ENCODE measurements at regions not wholly inside any gene's neighbourhood (a gene's known extent, or its start where the extent isn't known, plus 50 kb on each side); places are given as distances from the start of the nearest gene placed in this dataset.

DNA sequence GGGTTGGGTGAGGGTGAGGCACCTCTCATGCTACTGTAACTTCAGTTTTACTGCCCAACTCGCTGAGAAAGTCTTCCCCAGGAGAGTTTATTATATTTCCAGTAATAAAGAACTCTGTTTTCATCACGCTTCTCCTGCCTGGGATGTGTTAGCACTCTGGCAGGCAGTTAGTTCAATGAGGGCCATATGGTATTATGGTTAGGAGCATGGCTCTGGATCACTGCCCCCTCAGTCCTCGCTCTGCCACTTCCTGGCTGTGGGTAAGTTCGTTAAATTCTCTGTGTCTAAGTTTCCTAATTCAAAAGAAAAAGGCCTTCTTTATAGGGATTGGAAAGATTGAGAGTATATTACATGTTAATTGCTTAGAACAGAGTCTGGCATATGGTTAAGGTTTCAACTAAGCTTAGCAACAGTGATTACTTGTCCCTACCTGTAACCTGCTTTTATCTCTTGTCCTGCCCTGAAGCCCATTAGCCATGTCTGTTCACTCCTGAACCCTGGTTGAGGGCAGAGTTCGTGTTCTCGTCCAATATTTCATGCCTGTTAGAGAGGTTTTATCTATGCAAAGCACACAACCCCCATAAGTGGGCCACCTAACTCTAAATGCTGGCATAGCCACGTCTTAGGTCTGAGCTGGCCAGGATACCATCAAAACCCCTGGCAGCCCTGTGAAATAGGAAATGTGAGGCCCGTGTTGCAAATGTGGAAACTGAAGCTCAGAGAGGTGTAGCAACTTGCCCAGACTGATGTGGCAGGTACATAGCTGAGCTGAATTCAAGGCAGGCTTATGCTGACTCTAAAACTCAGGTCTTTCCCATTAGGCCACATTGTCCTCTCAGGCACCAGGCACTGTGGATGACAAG lies 342.5 kb upstream of the JARID2 start:
- no peak for DNase-seq

DNA sequence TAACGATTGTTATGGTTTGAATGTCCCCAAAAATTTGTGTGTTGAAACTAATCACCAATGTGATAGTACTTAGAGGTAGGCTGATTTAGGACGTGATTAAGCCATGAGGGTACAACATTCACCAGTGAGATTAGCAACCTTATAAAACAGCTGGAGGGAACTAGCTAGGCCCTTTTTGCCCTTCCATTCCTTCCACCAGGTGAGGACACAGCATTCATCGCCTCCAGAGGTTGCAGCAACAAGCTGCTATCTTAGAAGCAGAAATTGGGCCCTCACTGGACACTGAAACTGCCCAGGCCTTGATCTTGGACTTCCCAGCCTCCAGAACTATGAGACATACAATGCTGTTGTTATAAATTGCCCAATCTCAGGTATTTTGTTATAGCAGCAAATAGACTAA lies 340.7 kb upstream of the JARID2 start:
- DNase-seq = no peak

DNA sequence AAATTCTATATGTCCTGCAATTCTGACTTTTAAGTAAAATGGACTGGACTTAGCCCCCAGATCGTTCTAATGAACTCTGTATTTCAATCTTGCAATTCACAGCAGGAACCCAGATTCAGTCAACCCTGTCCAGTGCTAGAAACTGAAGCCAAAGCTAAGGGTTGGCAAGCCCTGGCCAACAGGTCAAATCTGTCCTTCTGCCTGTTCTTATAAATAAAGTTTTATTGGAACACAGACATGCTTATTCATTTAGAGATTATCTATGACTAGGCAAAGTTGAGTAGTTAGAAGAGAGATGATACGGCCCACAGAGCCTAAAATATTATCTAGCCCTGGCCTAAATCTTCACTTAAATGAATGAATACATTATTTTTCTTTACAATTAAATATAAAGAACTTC lies 339.2 kb upstream of the JARID2 start:
- no peak for DNase-seq

- no peak for DNase-seq
Observed at GRCh38 chr6:14910692-14911547, 334.9 kb upstream of the JARID2 start.

GRCh38 chr6:14912226-14912625 lies 333.6 kb upstream of the JARID2 start:
- no peak for DNase-seq

- DNase-seq = no peak
Observed at GRCh38 chr6:14912706-14913105, 333.2 kb upstream of the JARID2 start.

GRCh38 chr6:14913931-14914330 lies 331.9 kb upstream of the JARID2 start:
- no peak for DNase-seq

GRCh38 chr6:14915888-14916832 lies 329.7 kb upstream of the JARID2 start:
- no peak for DNase-seq

- DNase-seq = no peak
Observed at GRCh38 chr6:14917109-14917910, 328.6 kb upstream of the JARID2 start.

GRCh38 chr6:14918200-14918907 lies 327.5 kb upstream of the JARID2 start:
- DNase-seq = no peak

DNA sequence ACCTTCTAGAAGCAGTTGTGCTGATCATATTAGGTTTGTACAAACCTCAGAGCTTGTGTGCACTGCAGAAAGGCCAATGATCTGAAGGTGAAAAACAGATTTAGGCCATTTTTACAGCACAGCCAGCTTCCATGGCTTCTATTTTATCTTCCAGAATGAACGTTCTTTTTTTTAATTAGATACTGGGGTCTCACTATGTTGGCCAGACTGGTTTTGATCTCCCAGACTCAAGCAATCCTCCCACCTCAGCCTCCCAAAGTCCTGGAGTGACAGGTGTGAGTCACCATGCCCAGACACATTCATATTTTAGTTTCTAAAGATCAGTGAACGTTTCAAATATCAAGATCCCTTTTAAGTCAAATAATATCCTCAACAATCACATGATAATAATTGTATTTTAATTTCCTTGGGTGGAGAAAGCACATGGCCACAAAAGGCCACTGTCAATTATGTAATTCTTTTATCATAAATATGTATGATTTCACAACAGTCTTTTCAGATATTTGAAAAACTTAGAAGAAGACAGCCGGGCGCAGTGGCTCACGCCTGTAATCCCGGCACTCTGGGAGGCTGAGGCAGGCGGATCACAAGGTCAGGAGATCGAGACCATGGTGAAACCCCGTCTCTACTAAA lies 326.7 kb upstream of the JARID2 start:
- DNase-seq = no peak

DNA sequence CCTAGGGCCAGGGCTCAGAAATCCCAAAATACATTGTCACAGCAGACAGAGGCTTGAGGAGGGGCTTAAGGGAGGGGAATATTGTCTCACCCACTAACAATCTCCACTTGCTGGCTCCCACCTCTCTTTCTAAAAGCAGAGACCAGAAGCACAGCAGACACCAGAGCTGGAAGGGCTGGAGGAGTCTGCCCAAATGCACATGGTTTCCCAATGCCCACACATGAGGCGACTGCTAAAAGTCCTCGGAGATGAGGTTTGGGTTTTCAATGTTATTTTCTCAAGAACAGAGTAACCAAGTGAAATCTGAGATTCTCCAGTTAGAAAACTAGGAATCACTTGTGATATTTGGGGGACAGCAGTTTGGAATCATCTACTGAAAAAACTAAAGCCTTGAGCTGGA lies 325.6 kb upstream of the JARID2 start:
- no peak for DNase-seq

DNA sequence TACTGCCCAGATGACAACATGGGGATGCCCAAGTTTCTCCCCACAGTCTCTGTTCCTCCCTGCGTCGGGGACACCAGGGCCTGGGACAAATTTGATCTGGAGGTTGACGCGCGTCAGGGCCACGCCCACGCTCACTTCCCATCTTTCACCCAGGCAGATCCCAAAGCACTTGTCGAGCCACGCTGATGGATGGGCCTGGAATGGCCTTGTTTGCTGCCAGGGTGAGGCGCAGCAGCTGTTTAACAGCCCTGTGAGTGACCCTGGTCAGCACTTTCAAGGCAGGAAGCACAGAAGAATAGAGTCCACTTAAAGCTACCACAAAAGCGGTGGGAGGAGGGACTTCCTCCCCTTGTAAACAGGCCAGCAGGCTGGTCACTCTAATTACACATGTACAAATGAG lies 324.7 kb upstream of the JARID2 start:
- DNase-seq = peak in 1 of 2 experiments; percentile 40

DNA sequence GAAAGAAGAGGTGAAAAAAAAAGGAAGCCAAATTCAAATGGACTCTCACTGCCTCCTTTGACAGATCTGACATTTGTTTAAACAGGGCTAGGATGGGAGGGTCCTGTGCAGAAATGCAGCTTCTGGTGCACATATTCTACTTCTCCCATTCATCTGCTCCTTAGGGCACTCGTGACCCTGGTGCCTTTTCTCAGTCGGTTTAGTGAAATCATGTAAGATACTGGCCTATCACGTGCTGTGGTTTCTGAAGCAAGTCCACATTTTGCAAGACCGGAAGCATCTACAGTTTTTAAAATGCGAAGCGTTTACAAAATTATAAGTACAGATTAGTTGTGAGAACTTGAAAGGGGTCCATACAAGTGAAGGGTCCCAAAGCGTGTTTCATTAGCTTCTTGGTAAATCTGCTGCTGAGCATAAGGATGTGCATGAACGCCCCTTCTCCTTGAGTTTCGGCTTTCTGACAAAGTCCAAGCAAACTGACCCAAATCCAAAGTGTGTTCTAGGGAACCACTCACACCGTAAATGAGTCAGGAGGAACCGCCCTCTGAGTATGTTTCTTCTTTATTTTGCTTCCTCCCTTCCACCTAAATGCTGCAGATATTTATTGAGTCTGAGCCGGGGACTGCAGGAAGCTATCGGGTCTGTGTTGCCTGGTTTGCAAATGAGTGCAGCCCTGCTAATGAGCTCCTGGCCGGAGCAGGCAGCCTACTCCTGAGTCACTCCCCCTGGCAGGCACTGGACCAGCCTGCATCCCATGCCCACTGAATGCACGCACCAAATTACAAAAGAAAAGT lies 323.8 kb upstream of the JARID2 start:
- no peak for DNase-seq

- DNase-seq = no peak
Observed at GRCh38 chr6:14922706-14923460, 323.0 kb upstream of the JARID2 start.

DNA sequence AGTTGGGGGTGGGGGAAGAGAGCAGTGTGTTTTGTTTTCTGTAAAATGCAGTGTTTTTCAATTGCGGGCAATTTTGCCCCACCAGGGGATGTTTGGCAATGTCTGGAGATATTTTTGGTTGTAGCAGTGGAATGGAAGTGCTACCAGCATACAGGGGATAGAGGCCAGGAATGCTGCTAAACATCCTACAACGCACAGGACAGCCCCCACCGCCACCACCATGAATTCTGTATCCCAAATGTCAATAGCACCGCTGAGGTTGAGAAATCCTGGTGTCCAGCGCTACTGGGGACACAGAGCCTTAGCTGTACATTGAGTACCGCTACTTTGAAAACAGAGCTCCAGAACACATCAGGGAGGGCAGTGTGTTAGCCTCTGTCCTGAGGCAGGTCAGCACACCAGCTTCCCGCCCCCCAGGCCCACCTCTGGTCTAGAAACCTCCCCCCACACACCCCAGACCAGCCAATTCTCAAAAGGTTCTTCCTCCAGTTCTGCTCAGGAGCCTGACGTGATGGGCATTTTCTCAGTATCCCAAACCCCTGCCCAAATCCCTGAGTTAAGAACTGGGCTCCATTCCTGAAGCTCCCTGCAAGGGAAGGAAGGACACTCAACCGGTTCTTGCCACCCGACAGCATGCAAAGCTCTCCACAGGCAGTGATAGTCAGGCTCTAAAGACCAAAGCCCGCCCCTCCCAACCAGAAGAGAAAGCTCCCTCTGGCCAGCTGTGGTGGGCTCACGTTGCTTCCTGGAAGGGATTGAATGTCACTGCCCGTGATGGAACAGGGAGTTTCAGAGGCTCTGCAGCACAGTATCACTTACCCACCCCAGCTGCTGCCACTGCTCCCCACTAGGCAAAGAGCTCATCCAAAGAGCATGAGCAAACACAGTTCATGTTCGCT lies 321.5 kb upstream of the JARID2 start:
- DNase-seq = peak; percentile 51 to 59

DNA sequence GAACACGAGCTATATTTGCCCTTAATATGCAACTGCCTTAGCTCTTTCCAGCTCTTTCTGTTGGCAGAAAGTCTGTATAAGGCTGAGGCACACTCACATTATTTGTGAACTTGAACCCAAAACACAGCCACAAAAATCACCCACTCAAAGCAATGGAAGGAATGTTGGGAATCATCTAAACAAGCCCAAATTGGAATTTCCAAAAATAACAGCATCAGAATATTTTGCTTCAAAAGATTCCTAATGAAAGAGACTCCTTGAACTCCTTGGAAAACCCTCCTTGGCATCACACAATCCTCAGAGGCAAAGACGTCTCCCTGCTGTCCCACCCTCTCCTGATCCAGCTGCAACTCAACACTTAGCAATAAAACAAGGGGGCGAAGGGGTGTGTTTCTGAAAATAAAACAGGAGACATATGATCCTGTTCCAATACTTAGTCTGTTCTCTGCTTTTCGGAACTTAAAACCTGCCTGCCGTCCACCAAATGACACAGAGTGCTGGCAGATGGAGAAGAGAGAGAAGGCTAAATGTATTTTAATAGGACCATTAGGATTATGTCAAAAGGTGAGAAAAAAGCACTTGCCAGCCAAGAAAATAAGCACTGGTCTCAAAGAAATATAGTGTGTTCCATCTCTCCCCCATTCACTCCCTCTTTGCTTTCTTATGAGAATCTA lies 320.7 kb upstream of the JARID2 start:
- no peak for DNase-seq

DNA sequence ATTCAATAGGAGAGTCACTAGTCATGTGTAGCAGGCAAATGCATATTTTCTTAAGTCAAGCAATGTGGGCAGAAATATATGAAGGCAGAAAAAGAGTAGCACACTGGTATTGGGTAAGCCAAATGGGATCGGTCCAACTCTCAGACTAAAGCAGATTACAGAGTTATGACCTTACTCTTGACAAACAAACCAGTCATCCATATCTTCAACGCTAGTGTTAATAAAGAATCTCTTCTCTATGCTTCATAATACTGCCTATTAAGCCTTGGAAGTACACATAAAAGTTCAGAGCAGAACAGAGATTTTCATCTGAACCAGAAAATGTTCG lies 320.2 kb upstream of the JARID2 start:
- no peak for DNase-seq

Measured in NCI-H187 (cell line).